ENCODE measurements at regions not wholly inside any gene's neighbourhood (a gene's known extent, or its start where the extent isn't known, plus 50 kb on each side); places are given as distances from the start of the nearest gene placed in this dataset.

GRCh38 chr6:2581611-2582010, 169.1 kb downstream of the MYLK4 start (continued):
- TF ChIP-seq REST (IDR thresholded peaks at IDR 0.05; ENCODE audit: borderline replicate concordance in 1 of 2, low read depth in 1 of 2, low read length in 2 of 2) (no peak), ELF3 (CRISPR knock-in tag; IDR thresholded peaks at IDR 0.05) (no peak)
- TF ChIP-seq, protein P1, sequence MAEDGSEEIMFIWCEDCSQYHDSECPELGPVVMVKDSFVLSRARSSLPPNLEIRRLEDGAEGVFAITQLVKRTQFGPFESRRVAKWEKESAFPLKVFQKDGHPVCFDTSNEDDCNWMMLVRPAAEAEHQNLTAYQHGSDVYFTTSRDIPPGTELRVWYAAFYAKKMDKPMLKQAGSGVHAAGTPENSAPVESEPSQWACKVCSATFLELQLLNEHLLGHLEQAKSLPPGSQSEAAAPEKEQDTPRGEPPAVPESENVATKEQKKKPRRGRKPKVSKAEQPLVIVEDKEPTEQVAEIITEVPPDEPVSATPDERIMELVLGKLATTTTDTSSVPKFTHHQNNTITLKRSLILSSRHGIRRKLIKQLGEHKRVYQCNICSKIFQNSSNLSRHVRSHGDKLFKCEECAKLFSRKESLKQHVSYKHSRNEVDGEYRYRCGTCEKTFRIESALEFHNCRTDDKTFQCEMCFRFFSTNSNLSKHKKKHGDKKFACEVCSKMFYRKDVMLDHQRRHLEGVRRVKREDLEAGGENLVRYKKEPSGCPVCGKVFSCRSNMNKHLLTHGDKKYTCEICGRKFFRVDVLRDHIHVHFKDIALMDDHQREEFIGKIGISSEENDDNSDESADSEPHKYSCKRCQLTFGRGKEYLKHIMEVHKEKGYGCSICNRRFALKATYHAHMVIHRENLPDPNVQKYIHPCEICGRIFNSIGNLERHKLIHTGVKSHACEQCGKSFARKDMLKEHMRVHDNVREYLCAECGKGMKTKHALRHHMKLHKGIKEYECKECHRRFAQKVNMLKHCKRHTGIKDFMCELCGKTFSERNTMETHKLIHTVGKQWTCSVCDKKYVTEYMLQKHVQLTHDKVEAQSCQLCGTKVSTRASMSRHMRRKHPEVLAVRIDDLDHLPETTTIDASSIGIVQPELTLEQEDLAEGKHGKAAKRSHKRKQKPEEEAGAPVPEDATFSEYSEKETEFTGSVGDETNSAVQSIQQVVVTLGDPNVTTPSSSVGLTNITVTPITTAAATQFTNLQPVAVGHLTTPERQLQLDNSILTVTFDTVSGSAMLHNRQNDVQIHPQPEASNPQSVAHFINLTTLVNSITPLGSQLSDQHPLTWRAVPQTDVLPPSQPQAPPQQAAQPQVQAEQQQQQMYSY (CRISPR knock-in tag; IDR thresholded peaks at IDR 0.05), result no peak

DNA sequence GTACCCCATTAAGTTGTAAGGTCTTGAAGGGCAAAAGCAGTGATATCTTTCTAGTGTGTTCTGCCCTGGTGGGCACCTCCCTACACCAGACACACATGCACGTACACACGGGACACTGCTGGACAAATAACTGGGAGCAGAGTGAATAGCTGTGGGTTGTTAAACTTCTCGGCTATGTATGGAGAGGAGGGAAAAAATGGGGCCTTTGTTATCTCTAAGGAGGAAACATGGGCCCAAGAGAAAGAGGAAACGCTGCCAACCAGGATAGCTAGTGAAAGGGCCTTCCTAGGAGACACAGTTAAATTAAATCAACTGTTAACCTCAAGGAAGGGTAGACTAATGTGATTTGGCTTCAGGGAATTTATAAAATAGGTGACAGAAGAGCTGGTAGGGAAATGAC, 169.7 kb downstream of the MYLK4 start:
- no peak overlapping the region for H2AFZ ChIP-seq (ENCODE audit: low read length)
- CTCF ChIA-PET (ENCODE audit: low intra/inter-chr PET ratio, low total read pairs), result no interaction called here
- TF ChIP-seq KLF16 (CRISPR knock-in tag; IDR thresholded peaks at IDR 0.05) (no peak), ZFX (CRISPR knock-in tag; IDR thresholded peaks at IDR 0.05; ENCODE audit: low read depth) (no peak), SMARCE1 (IDR thresholded peaks at IDR 0.05; ENCODE audit: borderline replicate concordance) (no peak)
- H3K9ac ChIP-seq (ENCODE audit: insufficient read depth, low read depth, low read length), result no peak overlapping the region
- peaks cover 0 to 11% of the 10 kb centered on the region in 2 experiments; a peak in 2 of 5 replicates for H3K27me3 ChIP-seq (ENCODE audit: control insufficient read depth in 1 of 2, insufficient read depth in 2 of 2, low read length in 2 of 2)
- no peaks in the 10 kb centered on the region for H3K79me2 ChIP-seq (ENCODE audit: insufficient read depth, low read length)
- DNase-seq (ENCODE audit: low spot score) (no peak), ATAC-seq (no peak), FAIRE-seq (no peak)
- H3K4me1 ChIP-seq (ENCODE audit: insufficient read depth, low read length), result peaks cover 9% of the 10 kb centered on the region
- H3K36me3 ChIP-seq (replicated peaks in 1 of 2; ENCODE audit: control insufficient read depth in 1 of 2, insufficient read depth in 2 of 2, low read length in 2 of 2), result no peaks in the 10 kb centered on the region
- H3K4me2 ChIP-seq (ENCODE audit: low read depth, low read length), result no peak overlapping the region
- no peaks in the 10 kb centered on the region for H4K20me1 ChIP-seq (ENCODE audit: insufficient read depth, low read length)
- 16% methylated on average over 4 of the region's 4 CpGs for WGBS (ENCODE audit: low lambda C conversion rate)
- H3K27ac ChIP-seq (ENCODE audit: extremely low read length, insufficient read depth, low read length), result no peak overlapping the region
- no peak overlapping the region for H3K4me3 ChIP-seq (replicated peaks in 1 of 3; ENCODE audit: insufficient read depth in 1 of 3, low read depth in 2 of 3, low read length in 3 of 3)
- no TSS peak for BruUV-seq (replicated peaks)
- H3K9me3 ChIP-seq (ENCODE audit: low read length), result no peaks in the 10 kb centered on the region
- POLR2A ChIA-PET, result no interaction called here
- intact Hi-C loops (cut with micrococcal nuclease; ENCODE audit: unreplicated experiment) (no loop called here), in situ Hi-C loops (cut with HindIII; ENCODE audit: extremely low pct_ligation_motif_present, low pct_unique_long_range_greater_than_20kb) (no loop called here)
